DMS53 treated with DMSO at 0.1 percent for 48 hours (cell line): ENCODE measurements at regions not wholly inside any gene's neighbourhood (a gene's known extent, or its start where the extent isn't known, plus 50 kb on each side); places are given as distances from the start of the nearest gene placed in this dataset.

ENCODE experiments used
- DNase-seq: peaks from one replicate; lab custom pipeline; 2025; ENCODE audit not compliant: unreplicated experiment; lab: John Stamatoyannopoulos, UW

DNA sequence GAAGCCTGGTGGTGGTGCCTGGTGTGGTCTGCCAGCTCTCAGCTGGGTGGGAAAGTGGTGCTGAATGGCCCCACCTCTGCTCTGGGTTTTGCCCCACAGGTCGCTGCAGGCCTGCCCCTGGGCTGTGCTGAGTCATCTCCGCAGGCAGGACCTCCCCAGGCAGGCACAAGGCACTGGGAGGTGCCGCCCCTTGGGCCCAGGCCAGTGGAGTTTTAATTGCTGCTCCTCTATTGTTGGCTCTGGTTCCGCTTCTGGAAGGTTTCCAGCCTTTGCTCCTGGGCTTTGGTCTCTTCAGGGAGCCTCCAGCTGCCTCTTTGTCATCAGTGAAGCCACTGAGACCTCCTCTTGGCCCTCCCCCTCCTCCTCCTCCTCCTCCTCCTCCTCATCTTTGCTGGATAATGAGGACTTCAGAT lies 180.3 kb upstream of the GRB10 start:
- peak; percentile 56 for DNase-seq

GRCh38 chr7:50962281-50962883 lies 179.7 kb upstream of the GRB10 start:
- peak; percentile 10 for DNase-seq

- DNase-seq = no peak
Measured at GRCh38 chr7:50960621-50961310, 178.1 kb upstream of the GRB10 start.

GRCh38 chr7:50959991-50960390 lies 177.3 kb upstream of the GRB10 start:
- DNase-seq = no peak

DNA sequence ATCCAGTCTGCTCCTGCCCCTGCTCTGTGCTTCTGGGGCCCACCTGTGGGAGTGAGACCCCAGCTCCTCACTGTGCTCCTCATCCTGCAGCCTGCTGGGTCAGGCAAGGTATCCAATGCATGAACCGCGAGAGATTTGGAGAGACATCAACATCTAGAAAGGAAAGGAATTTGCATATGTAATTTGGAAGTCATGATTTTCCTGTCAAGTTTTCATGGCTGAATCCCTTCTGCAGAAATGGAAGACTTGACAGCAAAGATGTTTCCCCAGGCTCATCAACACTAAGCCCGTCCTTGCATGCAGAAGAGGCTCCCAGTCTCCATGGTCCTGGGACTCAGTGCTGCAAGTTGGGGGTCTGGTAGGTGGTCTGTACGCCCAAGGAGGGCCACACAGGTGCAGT lies 176.9 kb upstream of the GRB10 start:
- DNase-seq = no peak

DNA sequence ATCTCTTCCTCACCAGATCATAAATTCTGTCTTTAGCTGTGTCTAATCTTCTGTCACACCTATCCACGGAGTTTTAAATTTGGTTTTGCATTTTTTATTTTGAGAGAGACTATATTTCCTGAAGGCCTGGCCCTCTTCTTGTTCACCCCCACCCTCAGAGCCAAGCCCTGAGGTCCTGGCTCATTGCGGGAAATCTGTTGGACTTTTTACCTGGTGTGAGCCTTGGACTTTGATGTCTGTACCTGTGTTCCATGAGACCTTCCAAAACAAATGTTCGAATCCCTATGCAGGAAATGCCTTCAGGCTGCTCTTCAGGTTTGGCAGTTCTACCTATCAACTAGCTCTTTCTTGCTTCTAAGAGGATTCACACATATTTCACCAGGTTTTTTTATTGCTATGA lies 175.2 kb upstream of the GRB10 start:
- DNase-seq = no peak

- peak; percentile 35 for DNase-seq
Measured at GRCh38 chr7:50957431-50957830, 174.7 kb upstream of the GRB10 start.

DNA sequence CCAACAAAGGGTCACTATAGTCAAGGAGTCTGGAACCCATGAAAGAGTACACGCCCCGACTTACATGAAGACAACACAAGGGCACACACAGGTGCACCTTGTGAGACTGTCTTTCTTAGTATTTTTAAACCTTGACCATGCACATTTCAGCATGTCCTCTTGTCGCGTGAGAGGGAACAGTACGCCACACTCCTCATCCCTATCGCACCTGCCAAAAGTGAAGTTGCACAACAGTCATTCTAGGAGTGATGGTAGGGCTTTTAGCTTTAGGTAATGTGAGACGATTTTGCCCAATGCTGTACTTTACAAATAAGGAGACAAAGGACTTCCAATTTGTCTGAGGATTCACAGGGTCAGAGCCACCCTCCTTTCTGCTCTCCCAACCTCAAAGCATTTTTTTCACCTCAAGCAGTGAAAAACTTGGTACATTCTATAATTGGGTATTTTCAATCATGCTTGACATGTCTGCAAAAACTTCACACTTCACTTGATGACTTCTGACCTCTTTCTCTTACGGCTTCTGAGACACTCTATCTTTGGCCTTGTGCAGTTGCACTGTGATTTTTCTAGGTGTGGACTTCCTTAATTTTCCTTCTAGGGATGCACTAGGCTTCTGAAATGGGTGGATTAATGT lies 173.9 kb upstream of the GRB10 start:
- DNase-seq = no peak

- DNase-seq = no peak
Measured at GRCh38 chr7:50954716-50955115, 172.0 kb upstream of the GRB10 start.

DNA sequence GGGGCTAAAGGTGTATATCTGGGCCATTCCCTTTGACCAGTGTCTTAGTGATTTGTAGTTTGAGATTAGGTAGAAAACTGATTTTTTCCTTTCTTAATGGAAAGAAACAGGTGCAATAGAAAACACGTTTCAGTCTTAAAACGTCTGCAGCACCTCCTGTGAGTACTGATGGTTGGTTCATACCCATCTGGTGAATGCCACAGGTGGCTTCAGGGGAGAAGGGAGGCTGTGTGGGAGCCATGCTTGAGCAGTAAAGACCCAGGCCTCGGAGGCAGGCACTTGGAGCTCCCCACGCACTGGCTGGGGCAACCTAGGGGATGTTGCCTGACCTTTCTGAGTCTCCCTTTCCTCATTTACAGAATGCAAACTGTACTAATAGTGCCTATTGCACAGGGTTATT lies 171.5 kb upstream of the GRB10 start:
- DNase-seq = no peak

DNA sequence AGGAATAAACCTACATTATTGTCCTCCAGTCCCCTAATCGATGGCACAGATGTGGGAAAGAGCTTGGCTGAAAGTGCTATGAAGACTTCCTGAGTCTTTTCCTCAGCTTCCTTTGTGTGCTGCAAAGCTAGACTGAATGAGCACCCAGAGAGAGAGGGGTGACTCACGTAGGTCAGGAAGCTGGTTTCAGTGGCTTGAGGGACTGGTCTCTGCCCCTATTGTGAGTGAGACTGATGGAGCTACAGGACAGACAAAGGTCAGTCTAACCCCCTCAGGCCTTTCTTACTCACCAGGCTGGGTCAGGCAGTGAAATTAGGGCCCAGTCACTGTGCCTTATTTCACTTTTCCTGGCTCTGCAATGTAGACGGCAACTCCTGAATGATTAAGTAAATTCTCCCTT lies 171.1 kb upstream of the GRB10 start:
- no peak for DNase-seq

DNA sequence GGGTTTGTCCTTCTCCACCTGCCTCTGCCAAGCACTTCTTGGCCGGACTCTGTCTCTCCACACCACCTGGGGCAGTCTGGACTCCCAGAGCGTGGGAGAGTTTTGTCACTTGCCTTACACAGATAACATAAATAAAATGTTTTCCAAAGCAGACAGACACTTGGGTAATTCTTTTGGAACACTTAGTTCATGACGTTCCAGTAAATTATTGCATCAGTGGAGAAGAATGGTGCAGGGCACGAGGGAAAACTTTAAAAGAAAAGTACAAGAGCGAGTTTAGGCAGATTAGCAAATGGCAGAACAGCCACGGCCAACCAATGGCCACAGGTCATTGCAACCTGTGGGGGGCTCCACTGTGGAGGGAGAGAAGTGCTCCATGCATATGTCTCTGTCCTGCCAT lies 170.6 kb upstream of the GRB10 start:
- DNase-seq = no peak

- DNase-seq = no peak
Measured at GRCh38 chr7:50952544-50952943, 169.8 kb upstream of the GRB10 start.

GRCh38 chr7:50952120-50952519 lies 169.4 kb upstream of the GRB10 start:
- DNase-seq = no peak

DNA sequence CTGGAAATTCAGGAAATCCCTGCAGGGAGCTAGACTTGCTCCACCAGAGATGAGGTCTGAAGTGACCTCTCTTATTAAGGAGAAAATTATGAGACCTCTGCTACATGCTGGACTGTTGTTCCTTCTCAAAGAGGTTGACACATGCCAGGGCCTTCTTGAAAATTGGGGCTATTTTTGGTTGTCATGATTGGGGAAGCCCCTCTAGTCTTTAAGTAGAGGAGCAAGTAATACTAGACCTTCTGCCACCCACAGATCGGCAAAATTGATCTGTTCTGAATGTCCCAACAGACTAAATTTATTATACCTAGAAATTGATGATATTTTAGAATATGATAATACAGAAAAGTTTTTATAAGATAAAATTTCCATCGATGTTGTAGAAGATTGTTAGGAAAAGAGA lies 160.8 kb upstream of the GRB10 start:
- no peak for DNase-seq

GRCh38 chr7:50941525-50941924 lies 158.8 kb upstream of the GRB10 start:
- DNase-seq = no peak

GRCh38 chr7:50940621-50941020 lies 157.9 kb upstream of the GRB10 start:
- DNase-seq = no peak

GRCh38 chr7:50939021-50939420 lies 156.3 kb upstream of the GRB10 start:
- DNase-seq = no peak

- no peak for DNase-seq
Measured at GRCh38 chr7:50937727-50938126, 155.0 kb upstream of the GRB10 start.

DNA sequence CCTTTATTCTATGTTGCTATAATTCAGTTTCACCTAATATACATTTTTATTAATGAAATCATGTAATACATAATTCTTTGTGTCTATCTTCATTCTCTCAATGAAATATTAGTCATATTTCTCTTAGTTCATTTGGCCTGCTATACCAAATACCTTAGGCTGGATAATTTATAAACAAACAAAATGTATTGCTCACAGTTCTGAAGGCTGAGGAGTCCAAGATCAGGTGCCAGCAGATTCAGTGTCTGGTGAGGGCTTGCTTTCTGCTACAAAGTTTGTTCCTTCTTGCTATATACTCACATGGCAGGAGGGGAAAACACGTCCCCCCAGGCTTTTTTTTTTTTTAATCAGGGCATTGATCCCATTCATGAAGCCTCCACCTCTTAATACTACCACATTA lies 143.4 kb upstream of the GRB10 start:
- no peak for DNase-seq

GRCh38 chr7:50923476-50923875 lies 140.8 kb upstream of the GRB10 start:
- DNase-seq = no peak

- no peak for DNase-seq
Measured at GRCh38 chr7:50921114-50921813, 138.6 kb upstream of the GRB10 start.
